Activated T-cell treated with anti-CD3 and anti-CD28 coated beads, Interleukin-2, amount 50 U/mL, for 72 hours (primary cell): ENCODE measurements at regions not wholly inside any gene's neighbourhood (a gene's known extent, or its start where the extent isn't known, plus 50 kb on each side); places are given as distances from the start of the nearest gene placed in this dataset.
"Not testable (repeated sequence)": the region's sequence is repeated elsewhere in the genome, so short reads cannot be mapped to it uniquely, and the experiment has no call there.

Experiments used
- ATAC-seq, 2 donors: fragments of 150-1000 bp; cut with Tn5 transposase; replicated peaks in 1 of 2; 2 replicates each; pipeline ENCODE4 v1.10.0; 2021; ENCODE audit warnings: moderate library complexity in 2 of 2, mild to moderate bottlenecking in 1 of 2
- DNase-seq, 2 donors: peaks; one replicate each; pipeline ENCODE4 v3.0.0; 2021 to 2022; ENCODE audit warnings: mixed read lengths in 1 of 2
- H3K27ac Mint-ChIP-seq: one replicate; pipeline ENCODE4 v1.8.0; 2022; ENCODE audit warnings: mild to moderate bottlenecking, moderate library complexity, mixed read lengths
- H3K27me3 Mint-ChIP-seq: one replicate; pipeline ENCODE4 v1.8.0; 2022; ENCODE audit warnings: low read depth, mixed read lengths
- H3K36me3 Mint-ChIP-seq, 2 donors: one replicate each; pipeline ENCODE4 v1.8.0; 2022; ENCODE audit warnings: mixed read lengths in 2 of 2, mild to moderate bottlenecking in 1 of 2; ENCODE audit not compliant: insufficient read depth in 2 of 2
- H3K4me1 Mint-ChIP-seq: one replicate; pipeline ENCODE4 v1.8.0; 2022; ENCODE audit warnings: low read depth, mixed read lengths
- H3K4me3 Mint-ChIP-seq, 2 donors: one replicate each; pipeline ENCODE4 v1.8.0; 2022; ENCODE audit warnings: mild to moderate bottlenecking in 2 of 2, mixed read lengths in 2 of 2, moderate library complexity in 2 of 2
- H3K9me3 Mint-ChIP-seq, 2 donors: one replicate each; pipeline ENCODE4 v1.8.0; 2022; ENCODE audit warnings: mixed read lengths in 2 of 2

GRCh38 chr16:17566075-17566474 lies 95.3 kb upstream of the XYLT1 start:
- H3K27me3 Mint-ChIP-seq, result peaks cover 37% of the 10 kb centered on the region
- H3K36me3 Mint-ChIP-seq, result no peaks in the 10 kb centered on the region
- no peak for ATAC-seq
- no peak overlapping the region for H3K4me3 Mint-ChIP-seq
- H3K9me3 Mint-ChIP-seq, result no peaks in the 10 kb centered on the region
- H3K4me1 Mint-ChIP-seq, result no peaks in the 10 kb centered on the region
- H3K27ac Mint-ChIP-seq, result no peak overlapping the region
- DNase-seq, result no peak

- H3K4me3 Mint-ChIP-seq, result no peak overlapping the region
- ATAC-seq (no peak), DNase-seq (no peak)
- H3K9me3 Mint-ChIP-seq, result no peaks in the 10 kb centered on the region
- H3K36me3 Mint-ChIP-seq, result no peaks in the 10 kb centered on the region
- H3K27ac Mint-ChIP-seq, result no peak overlapping the region
- no peaks in the 10 kb centered on the region for H3K4me1 Mint-ChIP-seq
- H3K27me3 Mint-ChIP-seq, result peaks cover 33% of the 10 kb centered on the region
Measured at GRCh38 chr16:17565605-17566004, 94.8 kb upstream of the XYLT1 start.

GRCh38 chr16:17564856-17565255 lies 94.1 kb upstream of the XYLT1 start:
- H3K36me3 Mint-ChIP-seq, result no peaks in the 10 kb centered on the region
- H3K9me3 Mint-ChIP-seq, result no peaks in the 10 kb centered on the region
- no peak overlapping the region for H3K27ac Mint-ChIP-seq
- peaks cover 34% of the 10 kb centered on the region for H3K27me3 Mint-ChIP-seq
- no peak overlapping the region for H3K4me3 Mint-ChIP-seq
- no peak for ATAC-seq
- DNase-seq, result no peak
- H3K4me1 Mint-ChIP-seq, result no peaks in the 10 kb centered on the region

- H3K36me3 Mint-ChIP-seq, result no peaks in the 10 kb centered on the region
- H3K27me3 Mint-ChIP-seq, result peaks cover 45% of the 10 kb centered on the region
- no peak for ATAC-seq
- H3K27ac Mint-ChIP-seq, result no peak overlapping the region
- no peak for DNase-seq
- H3K4me3 Mint-ChIP-seq, result no peak overlapping the region
- no peaks in the 10 kb centered on the region for H3K9me3 Mint-ChIP-seq
- H3K4me1 Mint-ChIP-seq, result no peaks in the 10 kb centered on the region
Measured at GRCh38 chr16:17563323-17564091, 92.7 kb upstream of the XYLT1 start.

- no peak for DNase-seq
- ATAC-seq, result no peak
- Mint-ChIP-seq H3K36me3 (no peaks in the 10 kb centered on the region), H3K4me1 (no peaks in the 10 kb centered on the region), H3K9me3 (no peaks in the 10 kb centered on the region), H3K27ac (no peak overlapping the region), H3K27me3 (peaks cover 45% of the 10 kb centered on the region), H3K4me3 (no peak overlapping the region)
Measured at GRCh38 chr16:17561056-17561455, 90.3 kb upstream of the XYLT1 start.

GRCh38 chr16:17560548-17560947 lies 89.8 kb upstream of the XYLT1 start:
- DNase-seq (no peak), ATAC-seq (no peak)
- Mint-ChIP-seq H3K9me3 (no peaks in the 10 kb centered on the region), H3K36me3 (no peaks in the 10 kb centered on the region), H3K27me3 (peaks cover 45% of the 10 kb centered on the region), H3K27ac (no peak overlapping the region), H3K4me3 (no peak overlapping the region), H3K4me1 (no peaks in the 10 kb centered on the region)

GRCh38 chr16:17559394-17559793 lies 88.6 kb upstream of the XYLT1 start:
- H3K4me3 Mint-ChIP-seq, result no peak overlapping the region
- no peaks in the 10 kb centered on the region for H3K9me3 Mint-ChIP-seq
- no peak overlapping the region for H3K27ac Mint-ChIP-seq
- H3K27me3 Mint-ChIP-seq, result peaks cover 43% of the 10 kb centered on the region
- no peaks in the 10 kb centered on the region for H3K36me3 Mint-ChIP-seq
- H3K4me1 Mint-ChIP-seq, result peaks cover 5% of the 10 kb centered on the region
- DNase-seq (no peak), ATAC-seq (no peak)

- peak; percentile 42 to 59 for ATAC-seq
- peaks cover 32% of the 10 kb centered on the region for H3K27me3 Mint-ChIP-seq
Measured at GRCh38 chr16:17557949-17558348, 87.2 kb upstream of the XYLT1 start.

GRCh38 chr16:17557480-17557879 lies 86.7 kb upstream of the XYLT1 start:
- Mint-ChIP-seq H3K4me1 (peaks cover 5% of the 10 kb centered on the region), H3K27me3 (peaks cover 27% of the 10 kb centered on the region), H3K4me3 (no peak overlapping the region), H3K36me3 (no peaks in the 10 kb centered on the region), H3K27ac (no peak overlapping the region), H3K9me3 (no peaks in the 10 kb centered on the region)
- peak; percentile 71 to 78 for ATAC-seq
- DNase-seq, result peak; percentile 20 to 23

More at GRCh38 chr16:17557949-17558348, 87.2 kb upstream of the XYLT1 start:
- no peak overlapping the region for H3K27ac Mint-ChIP-seq
- no peaks in the 10 kb centered on the region for H3K9me3 Mint-ChIP-seq
- no peak for DNase-seq
- H3K4me3 Mint-ChIP-seq, result no peak overlapping the region
- H3K4me1 Mint-ChIP-seq, result peaks cover 5% of the 10 kb centered on the region
- H3K36me3 Mint-ChIP-seq, result no peaks in the 10 kb centered on the region

GRCh38 chr16:17556276-17557052 lies 85.7 kb upstream of the XYLT1 start:
- ATAC-seq, result peak; percentile 37 to 48
- H3K36me3 Mint-ChIP-seq, result no peaks in the 10 kb centered on the region
- H3K9me3 Mint-ChIP-seq, result no peaks in the 10 kb centered on the region
- H3K27ac Mint-ChIP-seq, result no peak overlapping the region
- peaks cover 5% of the 10 kb centered on the region for H3K4me1 Mint-ChIP-seq
- H3K27me3 Mint-ChIP-seq, result peaks cover 26% of the 10 kb centered on the region
- no peak overlapping the region for H3K4me3 Mint-ChIP-seq
- no peak for DNase-seq

- Mint-ChIP-seq H3K27ac (no peak overlapping the region), H3K4me1 (peaks cover 5% of the 10 kb centered on the region), H3K9me3 (no peaks in the 10 kb centered on the region), H3K27me3 (peaks cover 20% of the 10 kb centered on the region), H3K36me3 (no peaks in the 10 kb centered on the region), H3K4me3 (no peak overlapping the region)
- ATAC-seq (peak in 1 of 2 donors; percentile 23), DNase-seq (no peak)
Measured at GRCh38 chr16:17555176-17555575, 84.4 kb upstream of the XYLT1 start.

- no peak for ATAC-seq
- Mint-ChIP-seq H3K27ac (no peak overlapping the region), H3K4me1 (peaks cover 5% of the 10 kb centered on the region), H3K27me3 (peaks cover 7% of the 10 kb centered on the region), H3K36me3 (no peaks in the 10 kb centered on the region), H3K9me3 (no peaks in the 10 kb centered on the region), H3K4me3 (no peak overlapping the region)
- DNase-seq, result no peak
Measured at GRCh38 chr16:17552351-17552750, 81.6 kb upstream of the XYLT1 start.

- H3K9me3 Mint-ChIP-seq, H3K27me3 Mint-ChIP-seq, H3K4me3 Mint-ChIP-seq, DNase-seq, ATAC-seq, H3K36me3 Mint-ChIP-seq, H3K4me1 Mint-ChIP-seq, H3K27ac Mint-ChIP-seq: not testable (repeated sequence)
Measured at GRCh38 chr16:17551682-17552081, 80.9 kb upstream of the XYLT1 start.
